Keratinocyte (primary cell): ENCODE measurements at regions not wholly inside any gene's neighbourhood (a gene's known extent, or its start where the extent isn't known, plus 50 kb on each side); places are given as distances from the start of the nearest gene placed in this dataset.

Experiments
- DNase-seq: peaks from one replicate; pipeline ENCODE4 v3.0.0-alpha.2; 2011; ENCODE audit warnings: low read depth, missing footprints, low spot score
- FAIRE-seq: peaks from 2 replicates; lab custom pipeline; 2011; peaks lifted over from hg19 to GRCh38; lab: Jason Lieb, UNC
- H2AFZ ChIP-seq: 2 replicates; pipeline ENCODE4 v1.6.0; 2012; ENCODE audit warnings: low read length, control low read depth, inconsistent platforms; ENCODE audit not compliant: control insufficient read depth
- H3K27ac ChIP-seq: 2 replicates; pipeline ENCODE4 v1.5.1; 2011; ENCODE audit warnings: low read length; ENCODE audit not compliant: control insufficient read depth, insufficient read depth
- H3K27me3 ChIP-seq: 3 replicates; pipeline ENCODE4 v1.6.0; 2011; ENCODE audit warnings: low read length; ENCODE audit not compliant: control insufficient read depth, insufficient read depth; ENCODE audit errors: extremely low read depth
- H3K36me3 ChIP-seq, 2 experiments: 2 replicates in 1 of 2; 3 replicates in 1 of 2; pipeline ENCODE4 v1.5.1; 2011; ENCODE audit warnings: low read length in 2 of 2, mild to moderate bottlenecking in 1 of 2; ENCODE audit not compliant: control insufficient read depth in 2 of 2, insufficient read depth in 2 of 2; ENCODE audit errors: extremely low read depth in 1 of 2
- H3K4me1 ChIP-seq: 3 replicates; pipeline ENCODE4 v1.5.1; 2011; ENCODE audit warnings: low read length; ENCODE audit not compliant: control insufficient read depth, insufficient read depth; ENCODE audit errors: extremely low read depth
- H3K4me2 ChIP-seq: 3 replicates; pipeline ENCODE4 v1.6.0; 2011; ENCODE audit warnings: low read depth, low read length; ENCODE audit not compliant: control insufficient read depth, insufficient read depth; ENCODE audit errors: extremely low read depth
- H3K4me3 ChIP-seq, 3 experiments: fragments of 200-600 bp in 1 of 3; sonication (generic) in 1 of 3; 2 replicates in 2 of 3; 3 replicates in 1 of 3; pipeline ENCODE4 v1.5.1; 2011 to 2016; ENCODE audit warnings: low read length in 3 of 3, mild to moderate bottlenecking in 3 of 3, control low read depth in 2 of 3, inconsistent platforms in 1 of 3, low read depth in 1 of 3, mixed read lengths in 1 of 3, mixed run types in 1 of 3, moderate library complexity in 1 of 3; ENCODE audit not compliant: control insufficient read depth in 2 of 3, insufficient read depth in 2 of 3; ENCODE audit errors: extremely low read depth in 1 of 3
- H3K79me2 ChIP-seq: 2 replicates; pipeline ENCODE4 v1.6.0; 2012; ENCODE audit warnings: low read length; ENCODE audit not compliant: control insufficient read depth, insufficient read depth
- H3K9ac ChIP-seq: 3 replicates; pipeline ENCODE4 v1.6.0; 2011; ENCODE audit warnings: low read length; ENCODE audit not compliant: control insufficient read depth, insufficient read depth; ENCODE audit errors: extremely low read depth
- H3K9me1 ChIP-seq: 3 replicates; pipeline ENCODE4 v1.6.0; 2011; ENCODE audit warnings: low read length; ENCODE audit not compliant: control insufficient read depth, insufficient read depth; ENCODE audit errors: extremely low read depth
- H3K9me3 ChIP-seq: 2 replicates; pipeline ENCODE4 v1.5.1; 2012; ENCODE audit warnings: low read depth, low read length; ENCODE audit not compliant: control insufficient read depth
- H4K20me1 ChIP-seq: 3 replicates; pipeline ENCODE4 v1.6.0; 2011; ENCODE audit warnings: low read length; ENCODE audit not compliant: control insufficient read depth, insufficient read depth; ENCODE audit errors: extremely low read depth
- CTCF ChIP-seq, 3 experiments: IDR thresholded peaks in 1 of 3; conservative IDR thresholded peaks in 1 of 3; optimal IDR thresholded peaks in 1 of 3; 2 replicates in 2 of 3; 3 replicates in 1 of 3; pipeline versions ENCODE3 to v1.5.1; 2011; ENCODE audit warnings: low read length in 3 of 3, mild to moderate bottlenecking in 3 of 3, moderate library complexity in 2 of 3, control low read depth in 1 of 3, inconsistent platforms in 1 of 3; ENCODE audit not compliant: insufficient read depth in 2 of 3; ENCODE audit errors: extremely low read depth in 1 of 3
- EZH2 ChIP-seq: IDR thresholded peaks from one replicate; pipeline ENCODE4 v1.6.1; 2012; ENCODE audit warnings: inconsistent platforms, mild to moderate bottlenecking, low read length, moderate library complexity
- dilution Hi-C: fragments of 300-500 bp; cut with MboI; formaldehyde crosslinking; loops from one replicate; pipeline ENCODE4 v1.7.0; 2020; ENCODE audit warnings: low sequenced_read_pairs; ENCODE audit not compliant: extremely low pct_ligation_motif_present

DNA sequence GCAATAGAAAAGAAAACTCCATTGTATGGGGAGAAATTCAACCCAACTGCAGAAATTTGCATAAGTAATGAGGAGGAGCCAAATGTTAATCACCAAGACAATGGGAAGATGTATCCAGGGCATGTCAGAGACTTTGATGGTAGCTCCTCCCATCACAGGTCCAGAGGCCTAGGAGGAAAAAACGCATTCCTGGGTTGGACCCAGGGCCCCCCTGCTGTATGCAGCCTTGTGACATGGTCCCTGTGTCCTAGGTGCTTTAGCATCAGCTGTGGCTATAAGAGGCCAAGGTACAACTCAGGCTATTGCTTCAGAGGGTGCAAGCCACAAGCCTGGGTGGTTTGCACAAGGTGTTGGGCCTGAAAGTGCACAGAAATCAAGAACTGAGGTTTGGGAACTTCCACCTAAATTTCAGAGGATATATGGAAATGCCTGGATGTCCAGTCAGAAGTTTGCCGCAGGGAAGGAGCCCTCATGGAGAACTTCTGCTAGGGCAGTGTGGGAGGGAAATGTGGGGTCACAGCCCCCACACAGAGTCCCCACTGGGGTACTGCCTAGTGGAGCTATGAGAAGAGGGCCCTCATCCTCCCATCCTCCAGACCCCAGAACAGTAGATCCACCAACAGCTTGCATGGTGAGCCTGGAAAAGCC lies 162.3 kb downstream of the TGFB2 start:
- dilution Hi-C loops: no loop called here
- TF ChIP-seq EZH2: no peak
- TF ChIP-seq CTCF (optimal IDR thresholded peaks at IDR 0.05 in 1 of 3, IDR thresholded peaks at IDR 0.05 in 1 of 3, conservative IDR thresholded peaks at IDR 0.05 in 1 of 3; ENCODE audit: extremely low read depth in 1 of 3, insufficient read depth in 2 of 3, low read length in 3 of 3): no peak

DNA sequence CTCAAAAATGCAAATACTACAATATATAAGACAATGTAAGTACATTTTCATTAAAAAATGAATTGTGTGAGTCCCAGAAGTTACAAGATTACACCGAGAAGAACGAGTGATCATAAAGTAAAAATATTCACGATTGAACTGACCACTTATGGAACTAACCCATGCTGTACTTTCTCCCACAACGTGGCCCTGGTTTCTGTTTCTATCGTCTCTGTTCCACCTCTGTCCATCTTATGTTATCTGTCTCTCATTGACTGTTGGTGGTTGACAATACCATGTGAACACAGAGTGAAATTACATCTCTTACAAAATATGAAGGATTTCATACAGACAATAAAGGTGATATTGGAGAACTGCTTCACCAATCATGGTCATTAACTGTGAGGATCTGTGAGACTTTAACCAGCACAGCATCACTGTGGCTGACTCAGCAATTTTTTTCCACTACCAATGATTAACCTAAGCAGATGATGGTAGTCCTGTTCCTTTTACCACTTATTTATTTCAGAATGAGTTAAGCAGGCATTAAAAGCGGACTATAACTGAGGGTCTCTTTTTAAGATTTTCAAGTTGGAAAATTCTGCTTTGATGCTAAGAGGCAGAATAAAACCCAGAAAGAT lies 165.1 kb downstream of the TGFB2 start:
- Histone ChIP-seq H3K9me3 (peaks cover 3% of the 10 kb centered on the region), H3K4me3 (no peak overlapping the region), H2AFZ (no peak overlapping the region), H3K4me2 (no peak overlapping the region), H3K9me1 (no peaks in the 10 kb centered on the region), H3K4me1 (no peaks in the 10 kb centered on the region), H3K79me2 (no peaks in the 10 kb centered on the region), H3K27ac (no peak overlapping the region), H3K36me3 (no peaks in the 10 kb centered on the region), H3K9ac (no peak overlapping the region), H3K27me3 (no peaks in the 10 kb centered on the region), H4K20me1 (no peaks in the 10 kb centered on the region)
- DNase-seq (no peak), FAIRE-seq (no peak)
- TF ChIP-seq EZH2: no peak
- no peak for TF ChIP-seq CTCF (optimal IDR thresholded peaks at IDR 0.05 in 1 of 3, IDR thresholded peaks at IDR 0.05 in 1 of 3, conservative IDR thresholded peaks at IDR 0.05 in 1 of 3; ENCODE audit: extremely low read depth in 1 of 3, insufficient read depth in 2 of 3, low read length in 3 of 3)
- dilution Hi-C loops: no loop called here

More for the DNA sequence above, 162.3 kb downstream of the TGFB2 start:
- Histone ChIP-seq H3K4me2 (no peak overlapping the region), H3K9me3 (peaks cover 3% of the 10 kb centered on the region), H2AFZ (no peak overlapping the region), H3K27me3 (no peaks in the 10 kb centered on the region), H3K4me1 (no peaks in the 10 kb centered on the region), H3K36me3 (no peaks in the 10 kb centered on the region), H3K9me1 (no peaks in the 10 kb centered on the region), H3K4me3 (no peak overlapping the region), H3K27ac (no peak overlapping the region), H4K20me1 (no peaks in the 10 kb centered on the region), H3K9ac (no peak overlapping the region), H3K79me2 (no peaks in the 10 kb centered on the region)
- FAIRE-seq (no peak), DNase-seq (no peak)
